Left ventricle myocardium superior (tissue), 1 donor: ENCODE measurements at regions not wholly inside any gene's neighbourhood (a gene's known extent, or its start where the extent isn't known, plus 50 kb on each side); places are given as distances from the start of the nearest gene placed in this dataset.

Experiments
- ATAC-seq: fragments of 200-7000 bp; cut with Tn5 transposase; one replicate; pipeline ENCODE4 v1.9.1; 2020; ENCODE audit warnings: mild to moderate bottlenecking, moderate library complexity
- DNase-seq: peaks from one replicate; pipeline ENCODE4 v3.0.0-alpha.2; 2020
- intact Hi-C: fragments of 100-400 bp; cut with micrococcal nuclease; formaldehyde crosslinking; loops from one replicate; pipeline ENCODE4 v1.11.0; 2022
- donor health status: DM: no; HTN: yes; CAD: no; lungs with severe emphysema.

- no peak for ATAC-seq
- DNase-seq, result no peak
- intact Hi-C loops, result no loop called here
These were observed 116.0 kb upstream of the FLRT2 start for GRCh38 chr14:85413836-85414526.

GRCh38 chr14:85415015-85415712, 114.8 kb upstream of the FLRT2 start:
- DNase-seq (no peak), ATAC-seq (peak; percentile 97)
- intact Hi-C loops, result no loop called here

GRCh38 chr14:85416771-85417170, 113.2 kb upstream of the FLRT2 start:
- intact Hi-C loops, result no loop called here
- ATAC-seq, result no peak
- no peak for DNase-seq

GRCh38 chr14:85417396-85417795, 112.5 kb upstream of the FLRT2 start:
- intact Hi-C loops, result no loop called here
- ATAC-seq (no peak), DNase-seq (no peak)

GRCh38 chr14:85418721-85419120, 111.2 kb upstream of the FLRT2 start:
- ATAC-seq (no peak), DNase-seq (no peak)
- intact Hi-C loops, result no loop called here

- DNase-seq, result no peak
- intact Hi-C loops, result no loop called here
- ATAC-seq, result no peak
These were observed 109.7 kb upstream of the FLRT2 start for GRCh38 chr14:85420278-85420677.

- intact Hi-C loops, result no loop called here
- DNase-seq, result no peak
- no peak for ATAC-seq
These were observed 109.2 kb upstream of the FLRT2 start for GRCh38 chr14:85420707-85421106.

- ATAC-seq (no peak), DNase-seq (no peak)
- intact Hi-C loops, result no loop called here
These were observed 108.6 kb upstream of the FLRT2 start for GRCh38 chr14:85421186-85421877.

GRCh38 chr14:85423889-85424288, 106.1 kb upstream of the FLRT2 start:
- intact Hi-C loops, result no loop called here
- no peak for DNase-seq
- no peak for ATAC-seq

GRCh38 chr14:85425507-85425906, 104.4 kb upstream of the FLRT2 start:
- DNase-seq (no peak), ATAC-seq (no peak)
- intact Hi-C loops, result no loop called here

GRCh38 chr14:85426068-85426935, 103.6 kb upstream of the FLRT2 start:
- intact Hi-C loops, result no loop called here
- ATAC-seq (no peak), DNase-seq (no peak)

- DNase-seq (no peak), ATAC-seq (no peak)
- intact Hi-C loops, result no loop called here
These were observed 101.0 kb upstream of the FLRT2 start for GRCh38 chr14:85428926-85429325.

GRCh38 chr14:85437148-85437547, 92.8 kb upstream of the FLRT2 start:
- no peak for ATAC-seq
- intact Hi-C loops, result no loop called here
- no peak for DNase-seq

- DNase-seq (no peak), ATAC-seq (no peak)
- intact Hi-C loops, result no loop called here
These were observed 91.9 kb upstream of the FLRT2 start for GRCh38 chr14:85438001-85438400.

- ATAC-seq (no peak), DNase-seq (no peak)
- intact Hi-C loops, result no loop called here
These were observed 91.4 kb upstream of the FLRT2 start for GRCh38 chr14:85438481-85438942.

GRCh38 chr14:85439696-85440328, 90.1 kb upstream of the FLRT2 start:
- ATAC-seq (peak; percentile 48), DNase-seq (no peak)
- intact Hi-C loops, result no loop called here

- intact Hi-C loops, result no loop called here
- DNase-seq, result no peak
- no peak for ATAC-seq
These were observed 87.9 kb upstream of the FLRT2 start for GRCh38 chr14:85441909-85442643.

GRCh38 chr14:85442996-85443395, 86.9 kb upstream of the FLRT2 start:
- no peak for DNase-seq
- intact Hi-C loops, result no loop called here

More at GRCh38 chr14:85442996-85443395, 86.9 kb upstream of the FLRT2 start:
- no peak for ATAC-seq
